HCT116 (cell line): ENCODE measurements at regions not wholly inside any gene's neighbourhood (a gene's known extent, or its start where the extent isn't known, plus 50 kb on each side); places are given as distances from the start of the nearest gene placed in this dataset.

Experiments
- ATAC-seq: fragments of 200-7000 bp; cut with Tn5 transposase; 2 replicates; pipeline ENCODE4 v1.9.1; 2020; ENCODE audit warnings: mild to moderate bottlenecking, moderate library complexity
- BruUV-seq: library from RNA; stranded (reverse); fragments of 400-500 nt; replicated peaks from 2 replicates; lab custom pipeline; 2021; lab: Mats Ljungman, UMichigan
- CTCF ChIA-PET: fragments of 300-600 bp; sonication (Branson Sonifier 250); formaldehyde crosslinking; loops from one replicate; lab custom pipeline; 2021; ENCODE audit warnings: antibody characterized with exemption; lab: Charles Lee
- POLR2A ChIA-PET: fragments of 300-600, 350-600 bp; sonication (Branson Sonifier 250); formaldehyde crosslinking; loops from one replicate; lab custom pipeline; 2021; ENCODE audit warnings: antibody characterized with exemption; lab: Charles Lee
- RAD21 ChIA-PET, 2 experiments: fragments of 300-600 bp; sonication (Branson Sonifier 250); formaldehyde crosslinking; loops; one replicate each; lab custom pipeline; 2023; ENCODE audit warnings: low total read pairs in 2 of 2; ENCODE audit not compliant: uncharacterized antibody in 2 of 2, unreplicated experiment in 2 of 2, low non-redundant PET in 1 of 2; lab: Charles Lee
- DNase-seq: peaks from one replicate; pipeline ENCODE4 v3.0.0-alpha.2; 2010; ENCODE audit warnings: low read depth, low spot score
- H2AFZ ChIP-seq: fragments of 200-600 bp; shearing (Covaris generic), sonication (generic); 2 replicates; pipeline ENCODE4 v1.6.1; 2017; ENCODE audit warnings: low read depth, mixed run types, mixed read lengths, antibody characterized with exemption, low read length; ENCODE audit not compliant: poor library complexity, severe bottlenecking
- H3K27ac ChIP-seq: 2 replicates; pipeline ENCODE4 v1.5.1; 2012; ENCODE audit warnings: low read depth, low read length
- H3K27me3 ChIP-seq: fragments of 200-600 bp; sonication (generic); 2 replicates; pipeline ENCODE4 v1.6.1; 2016; ENCODE audit warnings: mixed run types, low read length, mixed read lengths; ENCODE audit not compliant: insufficient read depth
- H3K36me3 ChIP-seq, 2 experiments: fragments of 200-500 bp in 1 of 2; fragments of 200-600 bp in 1 of 2; sonication (Bioruptor generic) in 1 of 2; sonication (generic) in 1 of 2; 2 replicates each; pipeline versions ENCODE4 v1.5.1 to v1.6.1; 2014 to 2016; ENCODE audit warnings: low read length in 2 of 2, inconsistent platforms in 1 of 2, mixed read lengths in 1 of 2, mixed run types in 1 of 2; ENCODE audit not compliant: insufficient read depth in 2 of 2, control insufficient read depth in 1 of 2
- H3K4me1 ChIP-seq, 2 experiments: fragments of 200-600 bp in 1 of 2; sonication (generic) in 1 of 2; 2 replicates each; pipeline versions ENCODE4 v1.5.1 to v1.6.1; 2012 to 2017; ENCODE audit warnings: low read length in 2 of 2, inconsistent platforms in 1 of 2, mild to moderate bottlenecking in 1 of 2, mixed read lengths in 1 of 2, mixed run types in 1 of 2, moderate library complexity in 1 of 2; ENCODE audit not compliant: insufficient read depth in 2 of 2, control insufficient read depth in 1 of 2
- H3K4me2 ChIP-seq: fragments of 200-600 bp; sonication (generic); 2 replicates; pipeline ENCODE4 v1.6.1; 2017; ENCODE audit warnings: mixed run types, low read length, mixed read lengths
- H3K4me3 ChIP-seq, 2 experiments: fragments of 200-600 bp in 1 of 2; sonication (generic) in 1 of 2; replicated peaks in 1 of 2; 2 replicates each; pipeline ENCODE4 v1.5.1; 2011 to 2016; ENCODE audit warnings: low read length in 2 of 2, control low read depth in 1 of 2, low read depth in 1 of 2, mild to moderate bottlenecking in 1 of 2, mixed read lengths in 1 of 2, mixed run types in 1 of 2
- H3K79me2 ChIP-seq: fragments of 200-600 bp; sonication (generic); 2 replicates; pipeline ENCODE4 v1.6.1; 2017; ENCODE audit warnings: mild to moderate bottlenecking, mixed run types, low read length, moderate library complexity, mixed read lengths; ENCODE audit not compliant: insufficient read depth
- H3K9ac ChIP-seq: fragments of 200-600 bp; sonication (generic); 2 replicates; pipeline ENCODE4 v1.6.1; 2016; ENCODE audit warnings: low read length, mixed read lengths
- H3K9me2 ChIP-seq: fragments of 200-600 bp; sonication (generic), shearing (Covaris generic); 2 replicates; pipeline ENCODE4 v1.6.1; 2017; ENCODE audit warnings: mixed run types, mild to moderate bottlenecking, moderate library complexity; ENCODE audit not compliant: insufficient read depth
- H3K9me3 ChIP-seq, 2 experiments: fragments of 200-500 bp in 1 of 2; fragments of 200-600 bp in 1 of 2; sonication (Bioruptor generic) in 1 of 2; sonication (generic) in 1 of 2; 2 replicates each; pipeline ENCODE4 v1.6.1; 2014 to 2017; ENCODE audit warnings: low read length in 2 of 2, mixed read lengths in 2 of 2, inconsistent platforms in 1 of 2, low read depth in 1 of 2, mild to moderate bottlenecking in 1 of 2, mixed run types in 1 of 2, moderate library complexity in 1 of 2; ENCODE audit not compliant: control insufficient read depth in 1 of 2, insufficient read depth in 1 of 2
- H4K20me1 ChIP-seq: fragments of 200-600 bp; sonication (generic), shearing (Covaris generic); 2 replicates; pipeline ENCODE4 v1.6.1; 2017; ENCODE audit warnings: mixed run types, mild to moderate bottlenecking, moderate library complexity; ENCODE audit not compliant: insufficient read depth
- CBX3 ChIP-seq: IDR thresholded peaks from 2 replicates; pipeline ENCODE4 v1.6.1; 2012; ENCODE audit warnings: low read depth
- EGR1 ChIP-seq: IDR thresholded peaks from 2 replicates; pipeline ENCODE4 v1.6.1; 2012; ENCODE audit warnings: low read depth
- EZH2 ChIP-seq: fragments of 200-600 bp; sonication (generic); IDR thresholded peaks from 2 replicates; pipeline ENCODE4 v1.6.1; 2017; ENCODE audit warnings: antibody characterized with exemption, mixed run types
- EZH2phosphoT487 ChIP-seq: fragments of 200-600 bp; IDR thresholded peaks from 2 replicates; pipeline ENCODE4 v1.6.1; 2018; ENCODE audit warnings: antibody characterized with exemption, borderline replicate concordance
- FOSL1 ChIP-seq: IDR thresholded peaks from 2 replicates; pipeline ENCODE4 v1.6.1; 2012; ENCODE audit warnings: low read depth
- JUND ChIP-seq: IDR thresholded peaks from 2 replicates; pipeline ENCODE4 v1.6.1; 2012
- MAX ChIP-seq: IDR thresholded peaks from 2 replicates; pipeline ENCODE4 v1.6.1; 2012
- RAD21 ChIP-seq: IDR thresholded peaks from 2 replicates; pipeline ENCODE4 v1.6.1; 2012; ENCODE audit warnings: low read depth, mild to moderate bottlenecking
- REST ChIP-seq: IDR thresholded peaks from 2 replicates; pipeline ENCODE4 v1.6.1; 2012; ENCODE audit warnings: low read depth
- SIN3A ChIP-seq: IDR thresholded peaks from 2 replicates; pipeline ENCODE4 v1.6.1; 2012; ENCODE audit warnings: low read depth
- SP1 ChIP-seq: IDR thresholded peaks from 2 replicates; pipeline ENCODE4 v1.6.1; 2012; ENCODE audit warnings: low read depth
- TCF7L2 ChIP-seq: IDR thresholded peaks from 2 replicates; pipeline ENCODE4 v1.7.0; 2011; ENCODE audit warnings: borderline replicate concordance, inconsistent platforms; ENCODE audit not compliant: insufficient read depth, insufficient read length; ENCODE audit errors: extremely low read depth
- ZBTB33 ChIP-seq: IDR thresholded peaks from 2 replicates; pipeline ENCODE4 v1.6.1; 2011; ENCODE audit warnings: mild to moderate bottlenecking, low read length, moderate library complexity; ENCODE audit not compliant: insufficient replicate concordance; ENCODE audit errors: extremely low read depth
- ZFX ChIP-seq: fragments of 450-650 bp; IDR thresholded peaks from 2 replicates; pipeline ENCODE4 v1.6.1; 2017
- ZNF274 ChIP-seq: fragments of 200-500 bp; sonication (Bioruptor generic); IDR thresholded peaks from 2 replicates; pipeline ENCODE4 v1.6.1; 2014; ENCODE audit warnings: mild to moderate bottlenecking, low read depth, low read length, inconsistent platforms
- intact Hi-C: fragments of 100-400 bp; cut with micrococcal nuclease; formaldehyde crosslinking; loops from 2 replicates; pipeline ENCODE4 v1.10.0; 2022

GRCh38 chr1:104797982-104798381 lies 1048.3 kb downstream of the AMY1C start:
- Histone ChIP-seq H3K36me3 (no peaks in the 10 kb centered on the region), H3K4me3 (no peak overlapping the region), H3K4me2 (no peak overlapping the region), H3K9ac (no peak overlapping the region), H3K27ac (no peak overlapping the region), H3K4me1 (no peaks in the 10 kb centered on the region), H2AFZ (no peak overlapping the region), H3K9me3 (peaks cover 5 to 7% of the 10 kb centered on the region in 2 experiments; a peak in 2 of 4 replicates), H3K27me3 (no peaks in the 10 kb centered on the region), H3K9me2 (no peaks in the 10 kb centered on the region), H3K79me2 (no peaks in the 10 kb centered on the region), H4K20me1 (no peaks in the 10 kb centered on the region)
- BruUV-seq = no TSS peak
- ChIA-PET POLR2A (no interaction called here), RAD21 (no interaction called here), CTCF (no interaction called here)
- intact Hi-C loops = no loop called here
- no peak for DNase-seq
- TF ChIP-seq JUND (no peak), TCF7L2 (no peak), SP1 (no peak)
- ATAC-seq = no peak

GRCh38 chr1:104801344-104801743 lies 1051.6 kb downstream of the AMY1C start:
- Histone ChIP-seq H3K4me1 (no peaks in the 10 kb centered on the region), H3K9ac (no peak overlapping the region), H2AFZ (no peak overlapping the region), H3K27ac (no peak overlapping the region), H3K9me2 (no peaks in the 10 kb centered on the region), H3K4me2 (no peak overlapping the region), H3K36me3 (no peaks in the 10 kb centered on the region), H3K27me3 (no peaks in the 10 kb centered on the region), H3K9me3 (peaks cover 7 to 9% of the 10 kb centered on the region in 2 experiments; a peak in 2 of 4 replicates), H3K79me2 (no peaks in the 10 kb centered on the region), H3K4me3 (no peak overlapping the region), H4K20me1 (no peaks in the 10 kb centered on the region)
- CTCF ChIA-PET = no interaction called here
- ATAC-seq (no peak), DNase-seq (no peak)
- intact Hi-C loops = no loop called here
- RAD21 ChIA-PET = no interaction called here
- POLR2A ChIA-PET = no interaction called here
- no TSS peak for BruUV-seq
- no peak for TF ChIP-seq SP1
- no peak for TF ChIP-seq ZNF274
- TF ChIP-seq RAD21 = no peak
- TF ChIP-seq EZH2phosphoT487 = no peak
- TF ChIP-seq ZBTB33 = no peak
- TF ChIP-seq CBX3 = no peak
- no peak for TF ChIP-seq EZH2
- no peak for TF ChIP-seq SIN3A
- TF ChIP-seq ZFX = no peak
- TF ChIP-seq FOSL1 = no peak
- no peak for TF ChIP-seq EGR1
- TF ChIP-seq REST = no peak
- no peak for TF ChIP-seq MAX
